Right lobe of liver (tissue), 4 donors: ENCODE measurements at regions not wholly inside any gene's neighbourhood (a gene's known extent, or its start where the extent isn't known, plus 50 kb on each side); places are given as distances from the start of the nearest gene placed in this dataset.

ENCODE experiments used
- CTCF ChIP-seq, 4 donors: fragments of 200-600 bp in 3 of 4; fragments of 450-650 bp in 1 of 4; IDR thresholded peaks; one replicate each; pipeline versions ENCODE4 v1.5.1 to v1.8.0; 2016 to 2022; ENCODE audit warnings: antibody characterized with exemption in 4 of 4, mild to moderate bottlenecking in 2 of 4
- POLR2A ChIP-seq: fragments of 450-650 bp; IDR thresholded peaks from one replicate; pipeline ENCODE4 v1.6.1; 2017; ENCODE audit warnings: antibody characterized with exemption, mild to moderate bottlenecking
- donor health status: DM: no; HTN: no; CAD: no.
- donor health status: DM: no; HTN: no; CAD: no.
- donor health status: DM: no; HTN: yes; CAD: no.

DNA sequence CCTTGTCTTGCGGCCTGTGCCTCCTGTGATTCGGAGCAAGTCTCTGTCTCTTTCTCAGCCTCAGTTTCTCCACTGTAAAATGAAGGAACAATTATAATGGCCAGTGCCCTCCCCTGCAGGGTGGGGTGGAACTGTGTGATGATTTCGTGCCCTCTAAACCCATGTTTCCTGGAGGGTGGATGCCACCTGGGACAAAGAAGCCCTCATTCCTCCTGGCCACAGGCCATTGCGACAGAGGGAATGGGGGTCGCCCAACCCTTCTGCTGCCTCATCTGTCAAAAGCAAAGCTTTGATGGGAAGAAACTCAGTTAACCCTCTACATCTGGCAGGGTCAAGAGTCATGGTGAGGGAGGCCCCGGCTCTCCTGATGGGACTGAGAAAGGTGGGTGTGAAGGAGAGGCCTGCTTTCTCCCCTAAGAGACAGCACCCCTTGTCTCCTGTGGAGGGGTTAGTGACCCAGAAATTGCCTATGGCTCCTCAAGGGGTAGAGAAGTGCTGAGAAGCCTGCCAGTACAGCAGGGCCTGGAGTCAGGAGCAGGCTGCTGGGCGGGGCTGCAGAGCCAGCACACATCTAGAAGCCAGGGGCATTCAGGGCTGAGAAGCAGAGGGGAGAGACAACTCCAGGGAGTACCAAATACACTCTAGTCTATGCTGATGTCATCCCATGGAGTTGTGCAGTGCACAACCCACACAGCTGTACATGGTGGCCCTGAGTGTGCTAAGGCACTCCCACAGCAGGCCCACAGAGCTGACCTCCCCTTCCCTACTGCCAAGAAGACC is 61.0 kb downstream of the PLXNA1 start:
- no peak for TF ChIP-seq CTCF (IDR thresholded peaks at IDR 0.05)
- TF ChIP-seq POLR2A = no peak
